Hypothalamus (tissue), 51 donors: ENCODE measurements at regions not wholly inside any gene's neighbourhood (a gene's known extent, or its start where the extent isn't known, plus 50 kb on each side); places are given as distances from the start of the nearest gene placed in this dataset.

Experiments used
- DNase-seq, 51 donors: peaks; one replicate each; lab custom pipeline; 2025; lab: John Stamatoyannopoulos, UW

DNA sequence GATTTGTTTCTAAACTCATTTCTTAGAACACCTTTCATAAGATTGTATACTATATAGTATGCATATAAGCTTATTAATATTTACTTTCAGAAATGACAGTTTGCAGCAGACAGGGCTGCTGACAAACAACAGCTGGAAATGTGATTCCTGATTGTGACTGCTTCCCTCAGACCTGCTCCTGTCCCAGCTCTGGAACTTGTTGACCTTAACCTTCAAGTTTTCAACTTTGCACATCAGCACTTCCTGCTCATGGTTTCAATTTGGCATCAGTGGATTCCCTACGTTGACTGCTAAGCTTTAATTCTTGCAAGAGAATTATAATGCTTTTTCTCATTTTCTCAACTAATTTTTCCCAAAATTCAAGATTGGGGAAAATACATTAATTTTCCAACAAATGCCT, 459.2 kb upstream of the ACVR2A start:
- no peak for DNase-seq

DNA sequence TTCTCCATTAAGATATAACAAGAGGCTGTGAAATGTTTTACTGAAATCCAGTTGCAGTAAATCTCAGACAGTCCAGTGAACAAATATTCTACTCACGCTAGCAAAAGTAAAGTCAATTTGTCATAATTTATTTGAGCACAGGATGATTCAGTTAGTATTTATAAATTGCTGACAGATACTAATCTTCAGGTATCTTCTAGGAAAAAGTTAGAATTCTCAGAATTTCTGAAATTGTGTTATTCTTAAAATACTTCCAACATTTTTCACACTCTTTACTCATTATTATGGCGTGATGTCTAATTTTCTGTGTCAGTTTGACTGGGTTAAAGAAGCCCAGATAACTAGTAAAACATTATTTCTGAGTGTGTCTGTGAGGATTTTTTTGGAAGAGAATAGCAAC, 460.2 kb upstream of the ACVR2A start:
- no peak for DNase-seq

DNA sequence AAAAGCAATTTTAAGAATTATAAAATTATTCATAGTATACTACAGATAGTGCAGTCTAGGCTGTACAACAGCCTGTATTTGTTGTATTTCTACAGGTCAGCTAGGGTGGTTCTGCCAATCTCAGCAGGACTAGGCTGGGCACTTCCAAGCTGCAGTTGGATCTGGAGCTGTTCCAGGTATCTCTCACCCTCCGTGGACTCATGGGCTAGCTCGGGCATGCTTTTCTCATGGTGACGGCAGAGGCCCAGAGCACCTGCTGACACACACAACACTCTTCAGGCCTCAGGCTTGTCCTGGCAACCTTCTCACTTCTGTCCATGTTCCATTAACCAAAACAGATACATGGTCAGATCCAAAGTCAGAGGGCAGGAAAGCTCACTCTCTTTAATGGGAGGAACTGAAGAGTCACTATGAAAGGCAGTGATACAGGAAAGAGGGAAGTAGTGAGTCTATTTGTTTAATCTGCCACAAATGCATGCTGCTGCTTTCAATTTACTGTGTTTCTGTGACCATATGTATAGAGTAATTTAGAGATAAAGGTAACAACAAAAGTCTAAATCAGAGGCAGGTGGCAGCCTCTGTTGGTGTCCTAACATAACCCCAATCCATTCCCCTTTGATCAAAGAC, 462.4 kb upstream of the ACVR2A start:
- no peak for DNase-seq

DNA sequence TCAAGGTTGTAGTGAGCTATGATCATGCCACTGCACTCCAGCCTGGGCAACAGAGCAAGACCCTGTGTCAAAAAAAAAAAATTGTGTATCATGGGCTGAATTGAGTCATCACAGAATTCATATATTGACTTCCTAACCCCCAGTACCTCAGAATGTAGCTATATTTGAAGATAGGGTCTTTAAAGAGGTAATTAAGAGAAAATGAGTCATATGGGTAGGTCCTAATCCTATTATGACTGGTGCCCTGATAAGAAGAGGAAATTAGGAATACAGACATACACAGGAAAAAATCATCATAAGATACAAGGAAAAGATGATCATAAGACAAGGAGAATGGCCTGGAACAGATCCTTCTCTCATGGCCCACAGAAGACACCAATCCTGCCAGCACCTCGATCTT, 466.4 kb upstream of the ACVR2A start:
- DNase-seq: no peak

DNA sequence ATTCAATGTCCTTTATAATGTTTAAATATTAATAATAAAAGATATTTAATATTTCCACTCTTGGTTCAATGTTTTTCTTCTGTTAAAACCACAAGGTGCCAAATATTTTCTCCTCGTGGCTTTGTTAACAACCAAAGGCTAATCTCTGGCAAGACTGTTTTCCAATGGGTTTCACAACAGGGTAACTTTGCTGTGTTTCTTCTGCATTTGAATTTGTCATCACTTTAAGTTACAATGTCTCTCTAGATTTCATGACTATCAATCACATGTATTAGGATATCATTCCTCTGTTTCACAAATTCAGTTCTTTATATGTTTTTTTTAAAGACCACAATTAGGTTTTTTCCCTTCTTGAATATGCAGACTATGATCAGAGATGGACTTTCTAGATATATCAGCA, 469.8 kb upstream of the ACVR2A start:
- DNase-seq: no peak

DNA sequence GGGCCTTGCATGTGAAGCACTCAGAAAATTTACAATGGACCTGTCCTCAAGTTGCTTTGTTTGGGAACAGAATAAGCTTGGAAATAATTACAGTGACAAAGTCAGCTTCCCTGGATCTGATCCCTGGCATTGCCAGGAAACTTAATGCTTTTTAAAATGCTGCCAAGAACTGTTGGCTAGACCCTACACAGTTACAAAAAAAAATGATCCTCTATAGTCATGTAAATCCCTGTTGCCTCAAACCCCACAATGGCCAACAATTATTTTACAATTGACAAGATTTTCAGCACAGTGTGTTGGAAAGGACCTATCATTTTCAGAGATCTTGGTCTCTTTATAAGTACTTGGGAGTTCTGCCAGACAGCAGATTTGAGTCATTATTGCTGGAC, 470.4 kb upstream of the ACVR2A start:
- no peak for DNase-seq

DNA sequence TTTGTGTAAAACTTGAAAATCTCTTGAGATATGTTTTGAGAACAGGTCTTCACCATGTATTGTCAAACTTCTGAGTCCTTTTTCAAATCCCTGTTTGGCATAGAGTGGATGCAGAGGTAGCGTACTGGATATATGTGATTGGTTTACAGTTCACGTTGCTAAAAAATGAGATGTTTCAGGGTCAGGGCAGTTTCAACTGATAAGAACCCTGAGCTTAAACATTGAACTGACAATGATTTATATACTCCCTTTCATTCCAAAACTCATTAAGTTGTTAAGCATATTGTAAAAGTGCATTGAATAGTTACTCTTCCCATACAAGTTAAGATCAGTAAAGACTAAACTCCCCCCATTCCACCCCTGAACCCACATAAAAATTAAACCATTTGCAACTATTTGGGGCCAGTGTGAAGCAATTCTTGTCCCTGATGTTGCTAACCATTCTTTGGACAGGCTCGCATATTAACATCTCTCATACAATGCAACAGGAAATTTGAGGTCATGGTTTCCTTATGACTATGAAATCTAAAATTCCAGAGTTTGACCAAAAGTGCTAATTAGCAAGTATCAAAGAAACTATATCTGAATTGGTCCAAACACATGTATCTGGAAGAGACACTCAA, 470.9 kb upstream of the ACVR2A start:
- DNase-seq: no peak

DNA sequence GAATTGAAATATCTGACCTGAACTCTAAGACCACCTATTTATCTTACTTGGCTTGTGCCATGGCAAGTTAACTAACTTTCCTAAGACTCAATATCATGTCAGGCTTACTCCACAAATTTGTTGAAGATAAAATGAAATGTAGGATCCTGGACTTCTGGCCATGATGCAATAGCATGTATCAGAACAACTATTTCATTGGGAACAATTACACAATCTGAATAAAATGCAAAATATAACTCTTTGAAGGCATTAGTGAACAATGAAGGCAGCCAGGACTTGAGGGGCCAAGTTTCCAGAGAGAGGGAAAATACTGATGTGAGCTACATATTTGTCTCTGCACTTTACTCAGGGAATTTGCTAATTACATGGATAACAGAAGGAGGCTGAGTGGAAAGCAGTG, 476.5 kb upstream of the ACVR2A start:
- DNase-seq: no peak

DNA sequence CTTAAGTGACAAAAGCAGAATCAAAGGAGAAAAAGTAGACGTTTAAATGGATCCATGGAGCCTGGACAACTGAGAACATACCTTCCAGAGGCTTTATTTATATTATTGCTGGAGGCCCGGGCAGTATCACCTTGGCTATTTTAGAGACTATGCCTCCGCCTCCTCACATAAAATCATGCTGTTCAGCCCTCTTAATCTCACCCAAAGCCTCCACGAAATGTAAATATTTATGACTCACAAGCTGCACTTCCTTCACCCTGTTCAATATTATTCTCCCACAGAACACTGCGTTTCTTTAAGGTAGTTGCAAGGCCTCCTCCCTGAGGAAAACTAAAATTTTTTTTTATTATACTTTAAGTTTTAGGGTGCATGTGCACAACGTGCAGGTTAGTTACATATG, 478.6 kb upstream of the ACVR2A start:
- no peak for DNase-seq

DNA sequence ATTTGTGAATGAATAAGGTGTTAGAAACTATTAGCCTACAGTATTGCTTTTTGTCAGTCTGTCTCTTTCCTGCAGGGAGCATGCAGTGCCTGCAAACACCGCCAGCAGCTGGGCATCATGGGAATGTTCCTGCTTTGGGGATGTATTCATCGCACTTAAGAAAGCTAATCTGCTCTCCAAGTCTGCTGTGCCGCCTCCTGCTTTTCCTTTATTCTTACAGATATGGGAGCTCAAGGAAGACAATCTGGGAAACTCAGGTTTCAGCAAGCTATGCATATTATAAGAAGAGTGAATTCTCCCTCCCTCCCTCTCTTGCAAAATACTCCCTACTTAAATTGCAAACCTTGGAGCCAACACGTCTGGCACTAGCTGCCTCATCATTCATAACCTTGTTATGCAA, 479.2 kb upstream of the ACVR2A start:
- peak in 4 of 51 donors; percentile 4 to 40 (median 24) for DNase-seq

DNA sequence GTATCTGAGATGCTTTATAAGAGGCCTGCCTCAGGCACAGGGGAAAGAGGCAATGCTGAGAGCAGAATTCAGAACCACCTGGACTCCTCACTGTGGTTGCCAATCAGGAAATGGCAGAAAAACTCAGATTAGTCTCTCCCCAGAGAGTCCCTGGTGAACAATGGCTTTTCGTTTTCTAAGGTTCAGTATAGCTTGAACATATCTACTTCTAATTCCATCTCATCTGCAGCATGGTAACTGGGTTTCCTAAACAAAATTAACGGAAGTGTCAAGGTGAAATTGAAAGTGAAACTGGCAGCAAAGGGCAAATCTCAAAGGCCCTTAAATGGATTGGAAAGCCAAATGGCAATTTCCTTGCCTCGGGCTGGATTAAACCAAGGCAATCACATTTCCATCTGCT, 480.2 kb upstream of the ACVR2A start:
- no peak for DNase-seq

DNA sequence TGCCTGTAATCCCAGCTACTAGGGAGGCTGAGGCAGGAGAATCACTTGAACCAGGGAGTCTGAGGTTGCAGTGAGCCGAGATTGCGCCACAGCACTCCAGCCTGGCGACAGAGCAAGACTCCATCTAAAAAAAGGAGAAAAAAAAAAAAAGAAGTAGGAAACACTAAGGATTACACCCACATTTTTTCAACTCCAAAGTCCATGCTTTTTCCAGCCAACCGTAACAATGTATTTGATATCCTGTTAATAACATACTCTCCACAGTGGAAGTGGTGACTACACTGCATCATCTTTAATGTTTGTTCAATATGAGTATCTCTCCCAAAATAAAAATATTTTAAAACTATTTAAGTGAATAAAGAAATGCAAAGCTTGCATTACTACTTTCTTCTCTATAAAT, 481.6 kb upstream of the ACVR2A start:
- no peak for DNase-seq

DNA sequence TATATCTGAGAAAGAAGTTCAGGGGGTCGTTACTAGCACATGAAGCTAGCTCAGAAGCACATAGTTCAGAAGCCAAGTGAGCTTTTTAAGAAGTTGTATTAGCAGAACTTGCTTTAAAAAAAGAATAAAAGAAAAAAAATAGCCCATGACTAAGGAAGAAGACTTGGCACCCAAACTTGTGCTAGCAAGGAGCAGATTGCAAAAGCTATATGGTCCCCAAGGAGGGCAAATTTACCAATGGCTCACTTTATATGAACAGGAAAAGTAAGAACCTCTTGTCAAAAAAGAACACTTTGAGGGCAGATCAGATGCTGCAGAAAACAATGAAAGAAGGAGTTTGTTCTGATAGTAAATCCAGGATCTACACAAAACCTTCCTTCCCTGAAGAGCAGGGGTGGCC, 486.5 kb upstream of the ACVR2A start:
- DNase-seq: no peak

DNA sequence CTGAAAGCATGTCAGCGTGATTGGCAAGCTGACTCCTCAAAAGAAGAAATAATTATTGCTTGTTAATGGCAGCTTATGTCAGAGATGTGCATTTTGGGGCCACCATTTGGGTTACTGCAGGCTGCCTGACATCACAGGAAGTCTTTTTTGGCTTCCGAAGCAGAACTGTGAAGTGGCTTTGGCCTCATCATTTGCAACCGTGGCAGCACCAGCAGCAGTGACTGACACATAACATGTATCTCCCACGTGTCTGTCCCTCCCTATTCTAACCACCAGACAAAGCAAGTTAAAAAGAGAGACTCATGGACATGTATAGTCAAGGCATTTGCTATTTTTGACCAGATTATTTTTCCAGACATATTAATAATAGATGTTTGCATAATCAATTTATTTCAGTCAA, 488.7 kb upstream of the ACVR2A start:
- no peak for DNase-seq

DNA sequence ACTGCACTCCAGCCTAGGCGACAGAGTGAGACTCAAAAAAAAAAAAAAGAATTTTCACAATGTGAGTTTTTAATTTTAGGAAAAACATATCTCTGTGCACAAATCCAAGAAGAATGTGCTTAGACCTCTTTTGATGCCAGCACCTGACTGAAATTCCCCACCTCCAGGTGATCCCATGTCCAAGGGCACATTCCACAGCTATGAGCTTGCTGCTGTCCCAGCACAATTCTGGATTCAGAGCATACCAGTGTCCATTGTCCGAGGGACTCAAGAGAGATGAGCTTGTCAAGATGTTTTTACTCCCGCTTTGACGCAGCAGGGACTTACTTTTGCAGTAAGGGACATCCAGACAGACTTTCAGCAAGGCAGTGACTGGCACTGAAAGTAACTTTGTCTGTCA, 489.1 kb upstream of the ACVR2A start:
- DNase-seq: no peak

DNA sequence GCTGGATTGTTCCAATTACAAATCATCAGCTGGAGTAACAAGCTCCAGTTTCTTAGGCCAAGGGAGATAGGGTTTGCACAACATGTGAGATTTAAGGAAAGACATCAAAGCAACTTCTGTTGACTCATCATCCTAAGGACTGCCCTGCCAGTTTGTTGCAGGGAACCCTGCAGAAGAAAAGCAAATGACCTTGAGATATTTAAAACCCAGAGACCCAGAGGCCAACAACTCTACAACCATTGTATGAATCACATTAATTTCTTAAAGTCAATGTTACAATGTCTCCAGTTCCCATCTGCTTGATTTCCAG, 491.8 kb upstream of the ACVR2A start:
- no peak for DNase-seq

DNA sequence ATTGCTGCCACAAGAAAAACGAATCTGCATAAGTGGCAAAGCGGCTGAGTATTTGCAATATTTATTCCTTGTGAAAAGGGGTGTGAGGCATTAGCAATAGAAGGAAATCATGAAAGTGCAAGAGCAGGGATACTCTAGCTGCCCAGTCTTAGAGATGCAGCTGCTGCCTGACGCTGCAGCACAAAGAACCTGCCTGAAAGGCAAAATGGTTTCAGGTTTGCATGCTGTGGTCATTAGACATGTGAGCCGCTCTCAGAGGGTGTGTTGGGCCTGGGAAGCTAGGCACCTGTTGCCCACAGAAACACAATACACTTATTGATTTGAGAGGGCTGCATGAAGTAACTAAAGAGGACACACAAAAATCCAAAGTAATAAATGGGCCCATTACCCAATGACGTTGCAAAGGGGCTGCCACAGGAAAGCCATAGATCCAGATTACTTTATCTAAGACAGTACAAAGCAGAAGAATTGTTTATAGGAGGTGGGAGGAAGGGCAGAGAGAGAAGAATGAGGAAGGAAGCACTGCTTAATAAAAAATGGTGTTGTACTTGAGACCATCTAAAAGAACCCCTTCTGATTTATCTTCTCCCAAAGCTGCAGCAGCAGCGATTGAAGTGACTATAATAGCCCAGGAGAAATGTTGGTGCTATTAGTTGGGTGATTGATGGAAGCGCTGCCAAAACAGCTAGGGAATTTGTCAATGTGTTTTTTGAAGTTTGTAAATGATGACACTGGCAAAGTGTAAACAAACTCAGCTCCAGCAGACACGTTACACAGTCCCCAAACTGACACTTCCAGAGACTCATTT, 492.4 kb upstream of the ACVR2A start:
- DNase-seq: no peak

DNA sequence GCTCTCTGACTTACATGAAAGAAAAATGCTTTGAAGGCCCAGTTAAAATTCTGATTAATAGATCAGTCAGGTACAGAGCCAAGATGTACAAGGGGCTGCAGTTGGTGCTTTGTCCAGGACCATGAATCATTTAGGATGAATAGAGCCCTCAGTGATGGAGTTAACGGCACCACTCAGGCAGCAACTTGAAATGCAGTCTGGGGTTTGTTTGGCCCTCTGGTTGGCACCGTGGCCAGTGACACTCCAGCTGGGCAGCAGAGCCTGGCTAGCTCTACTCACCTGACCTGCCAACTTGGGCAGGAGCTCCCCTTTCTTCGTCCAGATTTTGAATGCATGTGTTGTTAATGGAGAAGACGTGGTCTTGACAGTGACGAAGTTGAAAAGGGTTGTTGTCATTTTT, 493.0 kb upstream of the ACVR2A start:
- peak in 4 of 51 donors; percentile 1 to 2 (median 2) for DNase-seq

DNA sequence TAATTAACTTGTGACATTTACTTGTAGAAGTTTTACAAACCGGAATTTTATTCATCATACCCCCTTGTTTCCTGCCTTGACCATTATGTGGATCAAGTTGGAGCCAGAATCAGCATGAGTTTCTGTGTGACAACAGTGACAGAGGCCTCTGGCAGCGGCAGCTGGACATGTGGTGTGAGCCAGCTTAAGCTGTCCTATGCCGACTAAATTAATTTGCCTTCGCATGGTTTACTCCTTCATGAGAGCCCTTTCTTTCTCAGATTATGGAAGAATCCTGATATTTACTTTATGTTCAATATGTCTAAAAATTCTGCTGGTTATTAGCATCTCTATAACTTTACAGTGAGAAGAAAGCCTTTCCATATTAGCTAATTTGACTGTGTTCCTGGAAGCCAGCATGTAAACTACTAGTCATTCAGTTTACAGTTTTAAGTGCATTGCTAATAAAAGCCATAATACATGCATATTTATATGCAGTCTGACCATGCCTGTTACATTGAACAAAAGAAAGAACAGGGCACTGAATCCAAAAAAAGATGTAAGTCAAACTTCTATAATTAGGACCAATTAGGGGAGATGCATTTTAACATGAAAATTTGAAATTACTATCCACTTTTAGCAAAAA, 495.8 kb upstream of the ACVR2A start:
- DNase-seq: no peak

DNA sequence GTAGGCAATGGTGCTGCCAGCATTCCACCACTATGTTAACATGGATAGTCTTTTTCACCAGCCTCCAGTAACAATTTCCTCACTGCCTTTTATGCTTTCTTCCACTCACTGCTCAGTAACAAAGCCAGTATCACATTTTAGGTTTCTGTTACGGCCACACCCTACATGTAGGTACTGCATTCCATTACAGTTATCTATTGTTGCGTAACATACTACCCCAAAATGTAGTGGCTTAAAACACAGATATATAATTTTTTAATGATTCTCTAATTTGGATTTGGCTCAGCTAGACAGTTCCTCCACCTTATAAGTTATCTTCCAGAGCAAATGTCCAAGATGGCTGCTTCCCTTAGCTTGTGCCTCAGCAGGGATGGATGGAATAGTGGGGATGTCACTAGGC, 498.7 kb upstream of the ACVR2A start:
- no peak for DNase-seq

DNA sequence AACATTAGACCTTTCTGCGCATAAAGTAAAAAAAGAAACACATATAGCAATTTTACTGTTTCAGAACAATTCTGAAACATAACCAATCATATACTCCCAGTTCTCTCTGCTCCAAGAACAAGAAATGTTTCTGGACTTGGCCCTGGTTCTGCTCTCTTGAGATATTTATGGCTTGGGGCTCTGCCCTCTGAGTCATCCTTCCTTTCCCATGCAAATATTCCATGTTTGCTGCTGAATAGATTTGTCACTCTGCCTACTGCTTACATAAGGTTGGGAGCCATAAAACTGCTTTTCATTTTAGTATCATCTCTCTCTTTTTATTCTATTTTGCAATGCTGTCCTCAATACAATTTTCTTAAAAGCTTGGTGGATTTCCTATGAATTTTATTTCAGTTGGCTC, 499.6 kb upstream of the ACVR2A start:
- no peak for DNase-seq

DNA sequence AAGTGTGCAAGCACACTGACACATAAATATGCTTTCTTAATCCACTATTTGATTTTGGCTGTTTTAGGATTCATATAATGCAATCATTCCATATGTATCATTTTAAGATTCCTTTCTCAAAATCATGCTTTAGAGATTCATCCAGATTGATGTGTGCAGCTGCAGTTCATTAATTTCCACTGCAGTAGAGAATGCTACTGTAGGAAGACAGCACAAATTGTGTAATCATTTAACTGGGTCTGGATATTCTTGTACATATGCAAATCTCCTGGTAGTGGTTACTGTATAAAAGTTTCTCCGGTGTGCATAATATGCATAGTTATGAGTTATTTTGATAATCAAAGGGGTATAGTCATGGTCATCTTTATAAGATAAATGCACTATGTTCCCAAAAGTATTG, 502.5 kb upstream of the ACVR2A start:
- DNase-seq: no peak
